ENCODE measurements at regions not wholly inside any gene's neighbourhood (a gene's known extent, or its start where the extent isn't known, plus 50 kb on each side); places are given as distances from the start of the nearest gene placed in this dataset.

DNA sequence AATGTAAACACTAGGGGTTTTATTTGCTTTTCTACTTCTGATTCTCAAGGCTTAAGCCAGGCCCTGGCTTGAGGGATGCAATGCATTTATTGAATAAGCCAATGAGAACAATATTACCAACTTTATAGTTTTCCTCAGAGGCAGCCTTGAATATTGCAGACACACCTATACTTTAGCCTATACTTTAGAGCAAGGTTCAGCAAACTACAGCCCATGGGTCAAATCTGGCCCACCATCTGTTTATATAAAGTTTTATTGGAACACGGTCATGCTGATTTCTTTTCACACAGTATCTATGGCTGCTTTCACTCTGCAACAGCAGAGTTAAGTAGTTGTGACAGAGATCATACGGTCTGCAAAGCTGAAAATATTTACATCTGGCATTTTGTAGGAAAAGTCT lies 50.3 kb upstream of the E2F8 start:
- TF ChIP-seq, protein P1, sequence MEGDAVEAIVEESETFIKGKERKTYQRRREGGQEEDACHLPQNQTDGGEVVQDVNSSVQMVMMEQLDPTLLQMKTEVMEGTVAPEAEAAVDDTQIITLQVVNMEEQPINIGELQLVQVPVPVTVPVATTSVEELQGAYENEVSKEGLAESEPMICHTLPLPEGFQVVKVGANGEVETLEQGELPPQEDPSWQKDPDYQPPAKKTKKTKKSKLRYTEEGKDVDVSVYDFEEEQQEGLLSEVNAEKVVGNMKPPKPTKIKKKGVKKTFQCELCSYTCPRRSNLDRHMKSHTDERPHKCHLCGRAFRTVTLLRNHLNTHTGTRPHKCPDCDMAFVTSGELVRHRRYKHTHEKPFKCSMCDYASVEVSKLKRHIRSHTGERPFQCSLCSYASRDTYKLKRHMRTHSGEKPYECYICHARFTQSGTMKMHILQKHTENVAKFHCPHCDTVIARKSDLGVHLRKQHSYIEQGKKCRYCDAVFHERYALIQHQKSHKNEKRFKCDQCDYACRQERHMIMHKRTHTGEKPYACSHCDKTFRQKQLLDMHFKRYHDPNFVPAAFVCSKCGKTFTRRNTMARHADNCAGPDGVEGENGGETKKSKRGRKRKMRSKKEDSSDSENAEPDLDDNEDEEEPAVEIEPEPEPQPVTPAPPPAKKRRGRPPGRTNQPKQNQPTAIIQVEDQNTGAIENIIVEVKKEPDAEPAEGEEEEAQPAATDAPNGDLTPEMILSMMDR (IDR thresholded peaks at IDR 0.05): no peak

Data from LNCAP (cell line).